HFFc6 (cell line): ENCODE measurements at regions not wholly inside any gene's neighbourhood (a gene's known extent, or its start where the extent isn't known, plus 50 kb on each side); places are given as distances from the start of the nearest gene placed in this dataset.

Source experiments
- DNase-seq: peaks from one replicate; pipeline ENCODE4 v3.0.0-alpha.2; 2018
- H3K27ac Mint-ChIP-seq: 2 replicates; pipeline ENCODE4 v1.8.0; 2020; ENCODE audit warnings: mild to moderate bottlenecking, mixed read lengths
- H3K27me3 Mint-ChIP-seq: 2 replicates; pipeline ENCODE4 v1.8.0; 2021; ENCODE audit warnings: mild to moderate bottlenecking, moderate library complexity, mixed read lengths; ENCODE audit not compliant: insufficient read depth
- H3K36me3 Mint-ChIP-seq: 2 replicates; pipeline ENCODE4 v1.8.0; 2021; ENCODE audit warnings: low read depth, mixed read lengths
- H3K4me1 Mint-ChIP-seq: 2 replicates; pipeline ENCODE4 v1.8.0; 2020; ENCODE audit warnings: low read depth, mixed read lengths
- H3K4me3 Mint-ChIP-seq: 2 replicates; pipeline ENCODE4 v1.8.0; 2020; ENCODE audit warnings: mild to moderate bottlenecking, moderate library complexity, mixed read lengths
- H3K9me3 Mint-ChIP-seq: 2 replicates; pipeline ENCODE4 v1.8.0; 2020; ENCODE audit warnings: mild to moderate bottlenecking, mixed read lengths
- CTCF ChIP-seq: fragments of 200-600 bp; sonication (generic); IDR thresholded peaks from 2 replicates; pipeline ENCODE4 v1.5.0; 2021; ENCODE audit warnings: antibody characterized with exemption, mild to moderate bottlenecking

DNA sequence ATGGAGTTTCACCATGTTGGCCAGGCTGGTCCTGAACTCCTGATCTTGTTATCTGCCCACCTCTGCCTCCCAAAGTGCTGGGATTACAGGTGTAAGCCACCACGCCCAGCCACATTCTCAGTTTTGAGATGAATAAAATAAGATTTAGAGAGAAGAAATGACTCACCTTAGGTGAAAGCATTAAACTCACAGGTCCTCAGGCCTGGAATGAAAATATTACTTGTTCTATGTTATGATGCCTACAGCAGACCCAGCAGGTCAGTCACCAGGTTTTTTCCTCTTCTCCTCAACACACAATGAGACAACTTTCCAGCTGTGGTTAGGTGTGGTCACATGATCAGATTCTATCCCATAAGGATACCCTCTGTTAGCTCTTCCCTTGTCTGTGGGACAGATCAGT, 150.3 kb downstream of the C16orf95 start:
- H3K4me1 Mint-ChIP-seq = 0 out of 2 replicates have a peak, but pooled peaks cover 4% of the 10 kb centered on the region
- no peak overlapping the region for H3K27ac Mint-ChIP-seq
- no peak for DNase-seq
- peaks cover 22% of the 10 kb centered on the region for H3K27me3 Mint-ChIP-seq
- TF ChIP-seq CTCF = no peak
- no peak overlapping the region for H3K4me3 Mint-ChIP-seq
- H3K9me3 Mint-ChIP-seq = no peaks in the 10 kb centered on the region
- no peaks in the 10 kb centered on the region for H3K36me3 Mint-ChIP-seq

- peaks cover 17% of the 10 kb centered on the region for H3K4me1 Mint-ChIP-seq
- peaks cover 21% of the 10 kb centered on the region for H3K27me3 Mint-ChIP-seq
- no peak overlapping the region for H3K27ac Mint-ChIP-seq
- H3K36me3 Mint-ChIP-seq = no peaks in the 10 kb centered on the region
- DNase-seq = no peak
- no peaks in the 10 kb centered on the region for H3K9me3 Mint-ChIP-seq
- H3K4me3 Mint-ChIP-seq = no peak overlapping the region
- no peak for TF ChIP-seq CTCF
Observed at GRCh38 chr16:87169509-87169995, 147.6 kb downstream of the C16orf95 start.

DNA sequence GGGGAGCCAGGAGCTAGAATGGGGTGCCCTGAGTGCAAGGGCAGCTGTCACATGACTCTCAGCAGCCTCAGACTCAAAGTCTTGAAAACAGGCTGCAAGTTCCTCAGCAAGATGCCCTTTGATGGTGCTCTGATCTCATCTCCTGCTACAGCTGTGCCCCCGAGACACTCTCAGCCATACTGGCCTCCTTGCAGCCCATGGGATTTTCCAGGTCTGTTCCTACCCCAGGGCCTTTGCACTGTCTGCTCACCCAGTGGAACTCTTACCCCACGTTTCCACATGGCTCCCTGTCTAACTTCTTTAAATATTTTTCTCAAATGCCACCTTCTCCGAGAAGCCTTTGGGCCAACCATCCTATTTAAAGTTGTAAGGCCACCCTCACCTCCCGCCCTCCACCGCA, 146.9 kb downstream of the C16orf95 start:
- Mint-ChIP-seq H3K27ac (no peak overlapping the region), H3K4me1 (peaks cover 14% of the 10 kb centered on the region), H3K9me3 (no peaks in the 10 kb centered on the region), H3K36me3 (no peaks in the 10 kb centered on the region), H3K4me3 (no peak overlapping the region), H3K27me3 (peaks cover 21% of the 10 kb centered on the region)
- no peak for TF ChIP-seq CTCF
- no peak for DNase-seq

GRCh38 chr16:87171723-87172122, 145.5 kb downstream of the C16orf95 start:
- DNase-seq = no peak
- Mint-ChIP-seq H3K9me3 (no peaks in the 10 kb centered on the region), H3K4me1 (peaks cover 14% of the 10 kb centered on the region), H3K27ac (no peak overlapping the region), H3K4me3 (no peak overlapping the region), H3K36me3 (no peaks in the 10 kb centered on the region), H3K27me3 (peaks cover 19% of the 10 kb centered on the region)
- TF ChIP-seq CTCF = no peak

DNA sequence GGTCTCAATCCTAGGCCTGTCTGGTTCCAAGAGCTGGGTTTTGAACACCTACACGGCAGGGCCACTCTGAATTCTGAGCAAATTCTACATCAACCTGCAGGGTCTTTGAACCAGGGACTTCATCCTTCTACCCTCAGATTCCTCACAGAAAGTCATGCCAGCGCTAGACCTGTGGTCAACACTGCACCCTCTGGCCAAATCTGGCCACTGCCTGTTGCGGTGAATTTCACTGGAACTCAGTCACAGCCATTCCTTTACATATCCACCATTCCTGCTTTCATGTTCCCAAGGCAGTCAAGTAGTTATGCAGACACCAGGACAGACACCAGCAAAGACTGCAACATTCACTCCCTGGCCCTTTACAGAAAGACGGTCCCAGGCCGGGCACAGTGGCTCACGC, 144.6 kb downstream of the C16orf95 start:
- H3K27ac Mint-ChIP-seq = no peak overlapping the region
- no peaks in the 10 kb centered on the region for H3K9me3 Mint-ChIP-seq
- H3K4me1 Mint-ChIP-seq = peaks cover 14% of the 10 kb centered on the region
- TF ChIP-seq CTCF = peak; percentile 31; the same call in 1 of the 2 replicates
- H3K4me3 Mint-ChIP-seq = no peak overlapping the region
- no peaks in the 10 kb centered on the region for H3K36me3 Mint-ChIP-seq
- peaks cover 19% of the 10 kb centered on the region for H3K27me3 Mint-ChIP-seq
- DNase-seq = no peak
